ES-I3 (cell line): ENCODE measurements at regions not wholly inside any gene's neighbourhood (a gene's known extent, or its start where the extent isn't known, plus 50 kb on each side); places are given as distances from the start of the nearest gene placed in this dataset.

Source experiments
- H3K36me3 ChIP-seq: 2 replicates; pipeline ENCODE4 v1.6.1; 2013; ENCODE audit warnings: mild to moderate bottlenecking, low read length, control low read depth, moderate library complexity; ENCODE audit not compliant: insufficient read depth
- H3K4me1 ChIP-seq: 2 replicates; pipeline ENCODE4 v1.6.1; 2013; ENCODE audit warnings: mild to moderate bottlenecking, control low read depth, low read length; ENCODE audit not compliant: insufficient read depth
- H3K9ac ChIP-seq: 2 replicates; pipeline ENCODE4 v1.6.1; 2013; ENCODE audit warnings: low read depth, mild to moderate bottlenecking, low read length, moderate library complexity
- H3K9me3 ChIP-seq: 2 replicates; pipeline ENCODE4 v1.6.1; 2013; ENCODE audit warnings: mild to moderate bottlenecking, low read length, moderate library complexity; ENCODE audit not compliant: control insufficient read depth, insufficient read depth

- no peaks in the 10 kb centered on the region for H3K9me3 ChIP-seq
- H3K9ac ChIP-seq, result no peak overlapping the region
- H3K36me3 ChIP-seq, result no peaks in the 10 kb centered on the region
- H3K4me1 ChIP-seq, result no peaks in the 10 kb centered on the region; the same call in 1 of the 2 replicates
Measured at GRCh38 chr3:124447845-124448244, 282.4 kb upstream of the UMPS start.

GRCh38 chr3:124448954-124449353 is 281.3 kb upstream of the UMPS start:
- no peak overlapping the region for H3K9ac ChIP-seq
- H3K9me3 ChIP-seq, result no peaks in the 10 kb centered on the region

GRCh38 chr3:124450366-124450765 is 279.9 kb upstream of the UMPS start:
- H3K9ac ChIP-seq, result no peak overlapping the region
- no peaks in the 10 kb centered on the region for H3K9me3 ChIP-seq
- no peaks in the 10 kb centered on the region for H3K36me3 ChIP-seq
- H3K4me1 ChIP-seq, result no peaks in the 10 kb centered on the region; the same call in 1 of the 2 replicates

More at GRCh38 chr3:124448954-124449353, 281.3 kb upstream of the UMPS start:
- Histone ChIP-seq H3K4me1 (no peaks in the 10 kb centered on the region; the same call in 1 of the 2 replicates), H3K36me3 (no peaks in the 10 kb centered on the region)

- Histone ChIP-seq H3K9me3 (no peaks in the 10 kb centered on the region), H3K9ac (no peak overlapping the region), H3K36me3 (no peaks in the 10 kb centered on the region), H3K4me1 (no peaks in the 10 kb centered on the region; the same call in 1 of the 2 replicates)
Measured at GRCh38 chr3:124451630-124452317, 278.5 kb upstream of the UMPS start.

- Histone ChIP-seq H3K9ac (no peak overlapping the region), H3K9me3 (no peaks in the 10 kb centered on the region), H3K4me1 (no peaks in the 10 kb centered on the region), H3K36me3 (no peaks in the 10 kb centered on the region)
Measured at GRCh38 chr3:124453189-124453588, 277.1 kb upstream of the UMPS start.

GRCh38 chr3:124455891-124456290 is 274.4 kb upstream of the UMPS start:
- H3K4me1 ChIP-seq, result no peaks in the 10 kb centered on the region

GRCh38 chr3:124456506-124456905 is 273.7 kb upstream of the UMPS start:
- no peak overlapping the region for H3K9ac ChIP-seq
- no peaks in the 10 kb centered on the region for H3K4me1 ChIP-seq
- no peaks in the 10 kb centered on the region for H3K9me3 ChIP-seq
- no peaks in the 10 kb centered on the region for H3K36me3 ChIP-seq

More at GRCh38 chr3:124455891-124456290, 274.4 kb upstream of the UMPS start:
- Histone ChIP-seq H3K9me3 (no peaks in the 10 kb centered on the region), H3K9ac (no peak overlapping the region), H3K36me3 (no peaks in the 10 kb centered on the region)

GRCh38 chr3:124459678-124460077 is 270.6 kb upstream of the UMPS start:
- no peak overlapping the region for H3K9ac ChIP-seq
- H3K9me3 ChIP-seq, result no peaks in the 10 kb centered on the region
- H3K36me3 ChIP-seq, result no peaks in the 10 kb centered on the region
- no peaks in the 10 kb centered on the region for H3K4me1 ChIP-seq

- H3K9ac ChIP-seq, result no peak overlapping the region
- H3K4me1 ChIP-seq, result no peaks in the 10 kb centered on the region
- no peaks in the 10 kb centered on the region for H3K36me3 ChIP-seq
- no peaks in the 10 kb centered on the region for H3K9me3 ChIP-seq
Measured at GRCh38 chr3:124461126-124461525, 269.1 kb upstream of the UMPS start.

GRCh38 chr3:124461838-124462632 is 268.2 kb upstream of the UMPS start:
- Histone ChIP-seq H3K9ac (no peak overlapping the region), H3K9me3 (no peaks in the 10 kb centered on the region), H3K36me3 (no peaks in the 10 kb centered on the region), H3K4me1 (no peaks in the 10 kb centered on the region)

- no peaks in the 10 kb centered on the region for H3K36me3 ChIP-seq
- H3K9me3 ChIP-seq, result no peaks in the 10 kb centered on the region
- no peaks in the 10 kb centered on the region for H3K4me1 ChIP-seq
- H3K9ac ChIP-seq, result no peak overlapping the region
Measured at GRCh38 chr3:124463234-124463633, 267.0 kb upstream of the UMPS start.

- Histone ChIP-seq H3K4me1 (no peaks in the 10 kb centered on the region), H3K36me3 (no peaks in the 10 kb centered on the region), H3K9ac (no peak overlapping the region), H3K9me3 (no peaks in the 10 kb centered on the region)
Measured at GRCh38 chr3:124467980-124468902, 262.0 kb upstream of the UMPS start.

- Histone ChIP-seq H3K9me3 (no peaks in the 10 kb centered on the region), H3K36me3 (no peaks in the 10 kb centered on the region), H3K9ac (no peak overlapping the region), H3K4me1 (no peaks in the 10 kb centered on the region)
Measured at GRCh38 chr3:124469555-124469954, 260.7 kb upstream of the UMPS start.

- H3K9ac ChIP-seq, result no peak overlapping the region
- no peaks in the 10 kb centered on the region for H3K4me1 ChIP-seq
- H3K36me3 ChIP-seq, result no peaks in the 10 kb centered on the region
- no peaks in the 10 kb centered on the region for H3K9me3 ChIP-seq
Measured at GRCh38 chr3:124478830-124479229, 251.4 kb upstream of the UMPS start.
